Progenitor cell of endocrine pancreas (in vitro differentiated cells): ENCODE measurements at regions not wholly inside any gene's neighbourhood (a gene's known extent, or its start where the extent isn't known, plus 50 kb on each side); places are given as distances from the start of the nearest gene placed in this dataset.
"Not testable (repeated sequence)": the region's sequence is repeated elsewhere in the genome, so short reads cannot be mapped to it uniquely, and the experiment has no call there.

Experiments
- DNase-seq: peaks from one replicate; pipeline ENCODE4 v3.0.0; 2021; ENCODE audit warnings: low spot score; ENCODE audit not compliant: unreplicated experiment
- H3K27ac Mint-ChIP-seq: 2 replicates; pipeline ENCODE4 v1.8.0; 2021; ENCODE audit warnings: mild to moderate bottlenecking, moderate library complexity, mixed read lengths
- H3K27me3 Mint-ChIP-seq: 2 replicates; pipeline ENCODE4 v1.8.0; 2021; ENCODE audit warnings: mixed read lengths
- H3K36me3 Mint-ChIP-seq: 2 replicates; pipeline ENCODE4 v1.8.0; 2022; ENCODE audit warnings: mixed read lengths; ENCODE audit not compliant: insufficient read depth
- H3K4me1 Mint-ChIP-seq: 2 replicates; pipeline ENCODE4 v1.8.0; 2021; ENCODE audit warnings: low read depth, mixed read lengths
- H3K4me3 Mint-ChIP-seq: 2 replicates; pipeline ENCODE4 v1.8.0; 2021; ENCODE audit warnings: low read depth, mild to moderate bottlenecking, moderate library complexity, mixed read lengths
- H3K9me3 Mint-ChIP-seq: 2 replicates; pipeline ENCODE4 v1.8.0; 2021; ENCODE audit warnings: low read depth, mixed read lengths
- CTCF ChIP-seq: fragments of 200-600 bp; sonication (generic); IDR thresholded peaks from one replicate; pipeline ENCODE4 v1.5.0; 2021; ENCODE audit warnings: antibody characterized with exemption, mild to moderate bottlenecking; ENCODE audit not compliant: unreplicated experiment

GRCh38 chr7:138195151-138195571 lies 118.9 kb downstream of the AKR1D1 start:
- H3K4me3 Mint-ChIP-seq, result no peak overlapping the region
- no peak for DNase-seq
- peaks cover under 1% of the 10 kb centered on the region for H3K36me3 Mint-ChIP-seq
- no peak for TF ChIP-seq CTCF
- no peak overlapping the region for H3K27ac Mint-ChIP-seq
- H3K9me3 Mint-ChIP-seq, result peaks cover 3% of the 10 kb centered on the region
- peaks cover 22% of the 10 kb centered on the region for H3K4me1 Mint-ChIP-seq
- no peaks in the 10 kb centered on the region for H3K27me3 Mint-ChIP-seq

DNA sequence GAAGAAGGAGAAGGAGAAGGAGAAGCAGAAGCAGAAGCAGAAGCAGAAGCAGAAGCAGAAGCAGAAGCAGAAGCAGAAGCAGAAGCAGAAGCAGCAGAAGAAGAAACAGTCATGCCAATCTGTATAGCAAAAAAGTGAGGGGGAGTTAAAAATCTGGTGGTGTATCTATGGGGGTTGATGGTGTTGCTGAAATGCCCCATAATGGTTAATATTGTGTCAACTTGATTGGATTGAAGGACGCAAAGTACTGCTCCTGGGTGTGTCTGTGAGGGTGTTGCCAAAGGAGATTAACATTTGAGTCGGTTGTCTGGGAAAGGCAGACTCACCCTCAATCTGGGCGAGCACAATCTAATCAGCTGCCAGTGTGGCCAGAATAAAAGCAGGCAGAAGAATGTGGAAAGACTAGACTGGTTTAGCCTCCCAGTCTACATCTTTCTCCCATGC lies 120.3 kb downstream of the AKR1D1 start:
- not testable (repeated sequence) for DNase-seq, H3K9me3 Mint-ChIP-seq, H3K36me3 Mint-ChIP-seq, H3K27me3 Mint-ChIP-seq, H3K4me3 Mint-ChIP-seq
- H3K27ac Mint-ChIP-seq, result peak overlapping the region; percentile 67
- H3K4me1 Mint-ChIP-seq, result peaks cover 25% of the 10 kb centered on the region

DNA sequence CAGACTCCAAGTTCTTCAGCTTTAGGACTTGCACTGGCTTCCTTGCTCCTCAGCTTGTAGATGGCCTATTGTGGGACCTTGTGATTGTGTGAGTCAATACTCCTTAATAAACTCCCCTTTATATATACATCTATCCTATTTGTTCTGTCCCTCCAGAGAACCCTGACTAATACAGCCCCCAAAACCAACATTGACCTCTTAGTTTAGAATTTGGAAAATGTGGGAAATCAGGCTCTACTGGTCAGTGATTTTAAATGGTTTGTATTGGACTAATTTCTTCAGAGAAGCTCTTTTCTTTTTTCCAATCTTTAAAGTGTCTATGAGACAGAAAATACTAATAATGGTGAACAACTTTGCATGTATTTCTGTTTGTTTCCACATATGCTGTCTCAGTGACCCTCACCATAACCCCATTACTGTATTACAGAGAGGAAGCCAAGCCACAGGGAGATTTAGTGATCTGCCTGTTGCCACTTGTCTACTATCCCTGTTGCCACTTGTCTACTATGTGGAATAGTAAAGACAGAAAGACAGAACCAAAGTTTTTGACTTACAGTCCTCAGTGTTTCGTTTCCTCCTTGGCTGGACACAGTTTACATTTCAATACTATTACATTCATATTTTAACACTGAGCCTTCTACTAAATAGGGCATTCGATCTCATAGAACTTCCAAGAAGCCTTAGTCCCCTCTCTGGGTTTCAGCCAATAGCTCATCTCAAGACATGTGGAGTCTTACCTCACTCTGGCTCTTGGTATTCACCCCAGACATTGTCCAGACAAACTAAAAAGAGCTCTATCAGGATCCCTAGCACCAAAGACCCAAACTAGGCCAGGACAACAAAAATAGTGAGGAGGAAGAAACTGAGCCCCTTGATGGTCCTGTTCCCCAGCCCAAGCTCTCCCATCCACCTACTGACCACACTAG lies 121.0 kb downstream of the AKR1D1 start:
- Mint-ChIP-seq H3K9me3 (peaks cover 7% of the 10 kb centered on the region), H3K27ac (peak overlapping the region; percentile 67), H3K27me3 (no peaks in the 10 kb centered on the region), H3K4me1 (peaks cover 25% of the 10 kb centered on the region), H3K36me3 (peaks cover 2% of the 10 kb centered on the region), H3K4me3 (no peak overlapping the region)
- no peak for DNase-seq
- no peak for TF ChIP-seq CTCF

DNA sequence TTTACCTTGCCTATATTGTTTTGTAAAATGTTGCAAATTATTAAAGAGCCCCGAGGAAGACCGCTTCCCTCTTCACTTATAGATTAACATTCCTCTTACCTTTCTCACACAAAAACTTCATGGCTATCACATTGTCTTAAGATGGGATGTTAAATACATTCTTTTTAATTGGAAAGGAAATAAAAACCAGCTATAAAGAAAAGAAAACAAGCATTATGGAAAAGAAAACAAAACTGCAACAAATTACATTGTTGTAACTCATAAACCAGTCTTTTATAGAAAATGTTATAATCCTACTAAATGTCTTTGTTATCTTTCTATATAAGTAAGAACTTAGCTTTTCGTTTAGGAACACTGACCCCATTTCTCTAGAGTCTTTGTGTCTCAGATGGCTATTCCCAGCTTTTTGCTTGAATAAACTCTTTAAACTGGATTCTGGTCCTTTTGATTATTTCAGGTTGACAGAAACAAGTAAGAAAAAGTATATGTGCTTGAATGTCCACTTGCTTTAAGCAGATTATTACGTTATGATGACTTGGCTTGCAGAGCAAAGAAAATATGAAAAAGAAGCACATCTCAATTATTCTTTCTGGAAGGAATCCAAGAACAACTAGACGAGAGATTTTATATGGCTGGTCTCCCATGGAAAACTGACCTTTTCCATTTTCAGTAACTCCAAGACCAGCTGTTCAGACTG lies 128.2 kb downstream of the AKR1D1 start:
- TF ChIP-seq CTCF, result no peak
- peaks cover 11% of the 10 kb centered on the region for H3K4me1 Mint-ChIP-seq
- H3K27ac Mint-ChIP-seq, result peak overlapping the region; percentile 45

DNA sequence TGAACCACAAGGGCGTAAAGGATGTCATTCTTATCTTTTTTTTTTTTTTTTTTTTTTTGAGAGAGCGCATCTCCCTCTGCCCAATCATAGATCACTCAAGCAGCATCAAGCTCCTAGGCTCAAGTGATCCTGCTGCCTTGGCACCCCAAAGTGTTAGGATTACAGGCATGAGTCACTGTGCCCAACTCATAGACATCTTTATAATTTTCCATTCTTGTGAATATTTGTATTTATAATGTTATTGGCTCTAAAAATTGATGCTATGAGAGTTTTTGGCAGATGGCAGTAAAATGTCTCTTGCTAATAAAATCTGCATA lies 128.7 kb downstream of the AKR1D1 start:
- H3K9me3 Mint-ChIP-seq, result peaks cover 11% of the 10 kb centered on the region
- peaks cover 8% of the 10 kb centered on the region for H3K36me3 Mint-ChIP-seq
- no peak for DNase-seq
- no peaks in the 10 kb centered on the region for H3K27me3 Mint-ChIP-seq
- H3K27ac Mint-ChIP-seq, result peak overlapping the region; percentile 45
- no peak for TF ChIP-seq CTCF
- peaks cover 11% of the 10 kb centered on the region for H3K4me1 Mint-ChIP-seq
- H3K4me3 Mint-ChIP-seq, result no peak overlapping the region

More for the DNA sequence above, 128.2 kb downstream of the AKR1D1 start:
- Mint-ChIP-seq H3K9me3 (peaks cover 7% of the 10 kb centered on the region), H3K36me3 (peaks cover 5% of the 10 kb centered on the region), H3K4me3 (no peak overlapping the region), H3K27me3 (no peaks in the 10 kb centered on the region)
- no peak for DNase-seq
